ENCODE measurements at regions not wholly inside any gene's neighbourhood (a gene's known extent, or its start where the extent isn't known, plus 50 kb on each side); places are given as distances from the start of the nearest gene placed in this dataset.

- H3K27ac ChIP-seq (ENCODE audit: low read depth in 1 of 2, low read length in 1 of 2): no peak overlapping the region
- TF ChIP-seq, protein P1, sequence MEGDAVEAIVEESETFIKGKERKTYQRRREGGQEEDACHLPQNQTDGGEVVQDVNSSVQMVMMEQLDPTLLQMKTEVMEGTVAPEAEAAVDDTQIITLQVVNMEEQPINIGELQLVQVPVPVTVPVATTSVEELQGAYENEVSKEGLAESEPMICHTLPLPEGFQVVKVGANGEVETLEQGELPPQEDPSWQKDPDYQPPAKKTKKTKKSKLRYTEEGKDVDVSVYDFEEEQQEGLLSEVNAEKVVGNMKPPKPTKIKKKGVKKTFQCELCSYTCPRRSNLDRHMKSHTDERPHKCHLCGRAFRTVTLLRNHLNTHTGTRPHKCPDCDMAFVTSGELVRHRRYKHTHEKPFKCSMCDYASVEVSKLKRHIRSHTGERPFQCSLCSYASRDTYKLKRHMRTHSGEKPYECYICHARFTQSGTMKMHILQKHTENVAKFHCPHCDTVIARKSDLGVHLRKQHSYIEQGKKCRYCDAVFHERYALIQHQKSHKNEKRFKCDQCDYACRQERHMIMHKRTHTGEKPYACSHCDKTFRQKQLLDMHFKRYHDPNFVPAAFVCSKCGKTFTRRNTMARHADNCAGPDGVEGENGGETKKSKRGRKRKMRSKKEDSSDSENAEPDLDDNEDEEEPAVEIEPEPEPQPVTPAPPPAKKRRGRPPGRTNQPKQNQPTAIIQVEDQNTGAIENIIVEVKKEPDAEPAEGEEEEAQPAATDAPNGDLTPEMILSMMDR (IDR thresholded peaks at IDR 0.05; ENCODE audit: control extremely low read depth, extremely low read depth): no peak
- DNase-seq: no peak
Observed at GRCh38 chr4:125679989-125680388, 365.2 kb downstream of the FAT4 start.

GRCh38 chr4:125681240-125681639, 366.5 kb downstream of the FAT4 start:
- DNase-seq (peak in 2 of 3 donors; percentile 12 to 24), ATAC-seq (ENCODE audit: insufficient read depth, low FRiP score) (no peak)
- H3K27me3 ChIP-seq (ENCODE audit: control insufficient read depth in 3 of 3, insufficient read depth in 3 of 3, low read length in 2 of 3): no peaks in the 10 kb centered on the region
- TF ChIP-seq, protein P1 (IDR thresholded peaks at IDR 0.05; ENCODE audit: control extremely low read depth, extremely low read depth): no peak
- no peak overlapping the region for H3K27ac ChIP-seq (ENCODE audit: low read depth in 1 of 2, low read length in 1 of 2)
- H3K4me3 ChIP-seq: no peak overlapping the region
- H3K9ac ChIP-seq (ENCODE audit: insufficient read depth in 1 of 2, low read length in 2 of 2): no peak overlapping the region
- 67 to 79% methylated on average over 1 of the region's 1 CpG for WGBS, 2 donors
- peaks cover 0 to 4% (median 0%) of the 10 kb centered on the region in 5 donors for H3K4me1 ChIP-seq (ENCODE audit: control insufficient read depth in 5 of 5, insufficient read depth in 5 of 5, low read length in 5 of 5)
- H3K9me3 ChIP-seq (ENCODE audit: control insufficient read depth in 4 of 4, insufficient read depth in 3 of 4, low read length in 3 of 4): no peaks in the 10 kb centered on the region
- H3K36me3 ChIP-seq (ENCODE audit: control insufficient read depth in 4 of 4, insufficient read depth in 4 of 4, low read length in 4 of 4): no peaks in the 10 kb centered on the region

More at GRCh38 chr4:125679989-125680388, 365.2 kb downstream of the FAT4 start:
- Histone ChIP-seq H3K36me3 (ENCODE audit: control insufficient read depth in 4 of 4, insufficient read depth in 4 of 4, low read length in 4 of 4) (no peaks in the 10 kb centered on the region), H3K4me3 (no peak overlapping the region), H3K9me3 (ENCODE audit: control insufficient read depth in 4 of 4, insufficient read depth in 3 of 4, low read length in 3 of 4) (no peaks in the 10 kb centered on the region), H3K27me3 (ENCODE audit: control insufficient read depth in 3 of 3, insufficient read depth in 3 of 3, low read length in 2 of 3) (no peaks in the 10 kb centered on the region), H3K9ac (ENCODE audit: insufficient read depth in 1 of 2, low read length in 2 of 2) (no peak overlapping the region), H3K4me1 (ENCODE audit: control insufficient read depth in 5 of 5, insufficient read depth in 5 of 5, low read length in 5 of 5) (peaks cover 0 to 4% (median 0%) of the 10 kb centered on the region in 5 donors)
- ATAC-seq (ENCODE audit: insufficient read depth, low FRiP score): no peak

DNA sequence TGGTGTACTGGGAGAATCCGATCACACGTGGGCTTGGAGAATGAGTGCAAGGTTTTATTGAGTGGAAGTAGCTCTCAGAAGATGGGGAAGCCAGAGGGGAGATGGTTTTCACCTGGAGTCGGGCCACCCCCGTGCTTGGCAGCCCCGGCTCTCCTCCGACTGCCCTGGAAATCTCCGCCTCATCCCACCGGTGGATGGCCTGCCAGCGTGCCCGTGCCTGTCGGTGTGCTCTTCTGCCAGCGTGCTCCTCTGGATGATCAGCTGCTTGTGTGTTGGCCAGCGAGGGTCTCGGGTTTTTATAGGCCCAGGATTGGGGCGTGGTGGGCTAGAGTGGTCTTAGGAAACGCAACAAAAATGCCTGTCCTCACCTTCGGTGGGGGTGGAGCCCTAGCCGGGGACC, 368.0 kb downstream of the FAT4 start:
- no peak overlapping the region for H3K27ac ChIP-seq (ENCODE audit: low read depth in 1 of 2, low read length in 1 of 2)
- no peaks in the 10 kb centered on the region for H3K9me3 ChIP-seq (ENCODE audit: control insufficient read depth in 4 of 4, insufficient read depth in 3 of 4, low read length in 3 of 4)
- H3K9ac ChIP-seq (ENCODE audit: insufficient read depth in 1 of 2, low read length in 2 of 2): no peak overlapping the region
- H3K27me3 ChIP-seq (ENCODE audit: control insufficient read depth in 3 of 3, insufficient read depth in 3 of 3, low read length in 2 of 3): no peaks in the 10 kb centered on the region
- H3K36me3 ChIP-seq (ENCODE audit: control insufficient read depth in 4 of 4, insufficient read depth in 4 of 4, low read length in 4 of 4): no peaks in the 10 kb centered on the region
- ATAC-seq (ENCODE audit: insufficient read depth, low FRiP score): no peak
- no peak overlapping the region for H3K4me3 ChIP-seq
- WGBS, 2 donors: 92 to 97% methylated on average over 17 to 18 of the region's 18 CpGs
- TF ChIP-seq, protein P1 (IDR thresholded peaks at IDR 0.05; ENCODE audit: control extremely low read depth, extremely low read depth): no peak
- H3K4me1 ChIP-seq (ENCODE audit: control insufficient read depth in 5 of 5, insufficient read depth in 5 of 5, low read length in 5 of 5): peaks cover 0 to 4% (median 0%) of the 10 kb centered on the region in 5 donors
- no peak for DNase-seq

DNA sequence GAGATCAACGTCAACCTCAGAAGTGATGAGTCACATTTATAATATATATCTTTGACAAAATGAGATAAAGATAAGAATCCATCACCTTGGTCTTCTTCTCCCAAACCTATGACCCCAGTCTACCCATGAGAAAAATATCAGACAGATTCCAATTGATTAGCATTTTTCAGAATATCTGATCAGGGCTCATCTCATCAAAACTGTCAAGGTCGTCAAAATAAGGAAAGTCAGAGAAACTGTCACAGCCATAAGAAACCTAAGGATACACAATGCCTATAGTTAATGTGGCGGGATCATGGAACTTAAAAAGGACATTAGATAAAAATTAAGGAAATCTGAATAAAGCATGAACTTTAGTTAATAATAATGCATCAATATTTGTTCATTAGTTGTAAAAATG, 374.1 kb downstream of the FAT4 start:
- no peak overlapping the region for H3K9ac ChIP-seq (ENCODE audit: insufficient read depth in 1 of 2, low read length in 2 of 2)
- H3K27ac ChIP-seq (ENCODE audit: low read depth in 1 of 2, low read length in 1 of 2): no peak overlapping the region
- WGBS, 2 donors: 92 to 95% methylated on average over 3 of the region's 3 CpGs
- TF ChIP-seq, protein P1 (IDR thresholded peaks at IDR 0.05; ENCODE audit: control extremely low read depth, extremely low read depth): no peak
- DNase-seq (no peak), ATAC-seq (ENCODE audit: insufficient read depth, low FRiP score) (no peak)
- no peak overlapping the region for H3K4me3 ChIP-seq
- H3K9me3 ChIP-seq (ENCODE audit: control insufficient read depth in 4 of 4, insufficient read depth in 3 of 4, low read length in 3 of 4): no peaks in the 10 kb centered on the region
- H3K36me3 ChIP-seq (ENCODE audit: control insufficient read depth in 4 of 4, insufficient read depth in 4 of 4, low read length in 4 of 4): no peaks in the 10 kb centered on the region
- no peaks in the 10 kb centered on the region for H3K4me1 ChIP-seq (ENCODE audit: control insufficient read depth in 5 of 5, insufficient read depth in 5 of 5, low read length in 5 of 5)
- no peaks in the 10 kb centered on the region for H3K27me3 ChIP-seq (ENCODE audit: control insufficient read depth in 3 of 3, insufficient read depth in 3 of 3, low read length in 2 of 3)

Data from lung (tissue), 11 donors.